ENCODE measurements at regions not wholly inside any gene's neighbourhood (a gene's known extent, or its start where the extent isn't known, plus 50 kb on each side); places are given as distances from the start of the nearest gene placed in this dataset.

GRCh38 chr4:28536124-28536523 lies 1675.5 kb downstream of the STIM2 start:
- TF ChIP-seq CTCF (IDR thresholded peaks at IDR 0.05; ENCODE audit: insufficient read depth, low read depth, low read length): no peak
- no peak for TF ChIP-seq EZH2 (IDR thresholded peaks at IDR 0.05; ENCODE audit: insufficient read depth, low read length)

Data from astrocyte (in vitro differentiated cells and primary cell).